ENCODE measurements at regions not wholly inside any gene's neighbourhood (a gene's known extent, or its start where the extent isn't known, plus 50 kb on each side); places are given as distances from the start of the nearest gene placed in this dataset.

GRCh38 chr3:19798324-19798723 is 135.7 kb downstream of the EFHB start:
- TF ChIP-seq ZNF274 (IDR thresholded peaks at IDR 0.05; ENCODE audit: low read depth, low read length) (no peak), CTCF (IDR thresholded peaks at IDR 0.05 in 2 of 3, conservative IDR thresholded peaks at IDR 0.05 in 1 of 3; ENCODE audit: borderline replicate concordance in 1 of 3, insufficient read depth in 1 of 3, low read depth in 2 of 3, low read length in 2 of 3) (no peak), POLR2A (IDR thresholded peaks at IDR 0.05; ENCODE audit: borderline replicate concordance, extremely low read depth, insufficient read depth, insufficient read length) (no peak), POLR2AphosphoS5 (IDR thresholded peaks at IDR 0.05; ENCODE audit: low read depth, low read length) (no peak), ZBTB33 (IDR thresholded peaks at IDR 0.05; ENCODE audit: extremely low read depth, insufficient replicate concordance, low read length) (no peak)
- TF ChIP-seq, protein P1, sequence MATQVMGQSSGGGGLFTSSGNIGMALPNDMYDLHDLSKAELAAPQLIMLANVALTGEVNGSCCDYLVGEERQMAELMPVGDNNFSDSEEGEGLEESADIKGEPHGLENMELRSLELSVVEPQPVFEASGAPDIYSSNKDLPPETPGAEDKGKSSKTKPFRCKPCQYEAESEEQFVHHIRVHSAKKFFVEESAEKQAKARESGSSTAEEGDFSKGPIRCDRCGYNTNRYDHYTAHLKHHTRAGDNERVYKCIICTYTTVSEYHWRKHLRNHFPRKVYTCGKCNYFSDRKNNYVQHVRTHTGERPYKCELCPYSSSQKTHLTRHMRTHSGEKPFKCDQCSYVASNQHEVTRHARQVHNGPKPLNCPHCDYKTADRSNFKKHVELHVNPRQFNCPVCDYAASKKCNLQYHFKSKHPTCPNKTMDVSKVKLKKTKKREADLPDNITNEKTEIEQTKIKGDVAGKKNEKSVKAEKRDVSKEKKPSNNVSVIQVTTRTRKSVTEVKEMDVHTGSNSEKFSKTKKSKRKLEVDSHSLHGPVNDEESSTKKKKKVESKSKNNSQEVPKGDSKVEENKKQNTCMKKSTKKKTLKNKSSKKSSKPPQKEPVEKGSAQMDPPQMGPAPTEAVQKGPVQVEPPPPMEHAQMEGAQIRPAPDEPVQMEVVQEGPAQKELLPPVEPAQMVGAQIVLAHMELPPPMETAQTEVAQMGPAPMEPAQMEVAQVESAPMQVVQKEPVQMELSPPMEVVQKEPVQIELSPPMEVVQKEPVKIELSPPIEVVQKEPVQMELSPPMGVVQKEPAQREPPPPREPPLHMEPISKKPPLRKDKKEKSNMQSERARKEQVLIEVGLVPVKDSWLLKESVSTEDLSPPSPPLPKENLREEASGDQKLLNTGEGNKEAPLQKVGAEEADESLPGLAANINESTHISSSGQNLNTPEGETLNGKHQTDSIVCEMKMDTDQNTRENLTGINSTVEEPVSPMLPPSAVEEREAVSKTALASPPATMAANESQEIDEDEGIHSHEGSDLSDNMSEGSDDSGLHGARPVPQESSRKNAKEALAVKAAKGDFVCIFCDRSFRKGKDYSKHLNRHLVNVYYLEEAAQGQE (IDR thresholded peaks at IDR 0.05; ENCODE audit: low read depth), result no peak

Data from HCT116 (cell line).